GM21576 (cell line): ENCODE measurements at regions not wholly inside any gene's neighbourhood (a gene's known extent, or its start where the extent isn't known, plus 50 kb on each side); places are given as distances from the start of the nearest gene placed in this dataset.

Source experiments
- ATAC-seq: cut with Tn5 transposase; IDR thresholded peaks from one replicate; pipeline ENCODE4 v1.9.1; 2021; ENCODE audit warnings: mild to moderate bottlenecking, moderate library complexity; ENCODE audit not compliant: unreplicated experiment

GRCh38 chr4:44861756-44862155 lies 135.4 kb upstream of the GNPDA2 start:
- ATAC-seq: no peak

GRCh38 chr4:44859477-44859876 lies 133.1 kb upstream of the GNPDA2 start:
- no peak for ATAC-seq

GRCh38 chr4:44848466-44848865 lies 122.1 kb upstream of the GNPDA2 start:
- no peak for ATAC-seq

GRCh38 chr4:44845993-44846392 lies 119.6 kb upstream of the GNPDA2 start:
- ATAC-seq: no peak

- no peak for ATAC-seq
These were observed 119.0 kb upstream of the GNPDA2 start for GRCh38 chr4:44845309-44845708.

- no peak for ATAC-seq
These were observed 116.2 kb upstream of the GNPDA2 start for GRCh38 chr4:44842531-44842930.

- no peak for ATAC-seq
These were observed 91.6 kb upstream of the GNPDA2 start for GRCh38 chr4:44817930-44818329.

- ATAC-seq: no peak
These were observed 79.7 kb upstream of the GNPDA2 start for GRCh38 chr4:44806071-44806470.

- ATAC-seq: no peak
These were observed 77.9 kb upstream of the GNPDA2 start for GRCh38 chr4:44804301-44804700.

GRCh38 chr4:44801384-44801783 lies 75.0 kb upstream of the GNPDA2 start:
- ATAC-seq: no peak

- no peak for ATAC-seq
These were observed 65.5 kb upstream of the GNPDA2 start for GRCh38 chr4:44791831-44792230.

GRCh38 chr4:44777115-44777514 lies 50.8 kb upstream of the GNPDA2 start:
- ATAC-seq: no peak
